GM21526 (cell line): ENCODE measurements at regions not wholly inside any gene's neighbourhood (a gene's known extent, or its start where the extent isn't known, plus 50 kb on each side); places are given as distances from the start of the nearest gene placed in this dataset.

ENCODE experiments used
- ATAC-seq: cut with Tn5 transposase; IDR thresholded peaks from one replicate; pipeline ENCODE4 v1.9.1; 2021; ENCODE audit warnings: moderate library complexity; ENCODE audit not compliant: unreplicated experiment, low FRiP score

DNA sequence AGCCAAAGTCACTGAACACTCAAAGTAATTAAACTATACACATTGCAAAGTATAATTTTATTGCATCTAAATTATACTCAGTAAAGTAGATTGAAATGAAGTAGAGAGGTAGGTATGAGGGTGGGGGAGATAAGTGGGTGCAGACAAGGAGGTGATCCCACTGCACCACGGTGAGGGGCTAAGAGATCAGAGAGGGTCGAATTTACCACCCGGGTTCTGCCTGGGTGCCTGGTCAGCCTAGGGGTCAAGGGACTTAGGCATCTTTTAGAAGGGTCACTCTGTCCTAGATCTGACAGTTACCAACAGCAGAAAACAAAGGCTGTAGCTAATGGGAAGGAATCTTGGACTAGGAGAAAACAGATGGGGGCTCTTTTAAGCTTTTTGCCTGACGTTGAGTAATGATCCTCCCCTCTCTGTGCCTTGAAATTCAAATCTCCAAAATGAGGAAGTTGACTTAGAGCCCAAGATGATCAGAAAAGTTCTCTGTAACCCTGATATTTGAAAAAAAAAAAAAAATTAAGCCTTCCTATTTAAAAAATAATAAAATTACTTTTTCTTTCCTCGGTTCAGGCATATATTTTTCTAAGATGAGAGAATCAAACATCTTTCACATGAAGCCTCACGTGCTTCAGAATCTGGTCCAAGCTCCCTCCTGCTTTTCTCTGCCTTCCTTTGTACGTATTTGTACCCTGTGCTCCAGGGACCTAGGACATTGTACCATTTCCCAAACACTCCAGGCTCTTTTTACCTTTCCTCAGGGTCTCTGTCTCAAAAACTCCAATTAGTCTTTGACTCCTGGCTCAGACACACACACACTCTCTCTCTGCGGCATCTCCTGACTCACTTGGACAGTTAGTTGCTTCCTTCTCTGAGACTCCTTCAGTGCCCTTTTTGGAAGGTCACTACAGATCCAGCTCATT lies 353.9 kb downstream of the CYRIA start:
- ATAC-seq = no peak

DNA sequence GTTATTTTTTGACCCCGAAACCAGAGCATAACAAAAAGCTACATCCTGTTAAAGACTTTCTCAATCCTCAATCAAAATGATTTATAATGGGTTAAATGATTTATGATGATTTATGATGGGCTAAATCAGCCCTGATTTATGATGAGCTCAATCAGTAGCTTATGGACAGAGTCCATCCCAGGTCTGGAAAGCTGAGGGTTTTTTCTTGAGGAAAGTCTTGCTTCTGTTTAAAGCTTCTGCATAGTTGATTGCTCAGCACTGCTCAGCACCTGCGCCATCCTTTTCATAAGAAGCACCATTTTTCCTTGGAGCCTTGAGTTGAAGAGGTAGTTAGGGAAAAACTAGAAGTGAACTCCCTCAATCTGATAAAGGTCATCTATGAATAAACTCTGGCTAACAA lies 356.8 kb downstream of the CYRIA start:
- no peak for ATAC-seq

DNA sequence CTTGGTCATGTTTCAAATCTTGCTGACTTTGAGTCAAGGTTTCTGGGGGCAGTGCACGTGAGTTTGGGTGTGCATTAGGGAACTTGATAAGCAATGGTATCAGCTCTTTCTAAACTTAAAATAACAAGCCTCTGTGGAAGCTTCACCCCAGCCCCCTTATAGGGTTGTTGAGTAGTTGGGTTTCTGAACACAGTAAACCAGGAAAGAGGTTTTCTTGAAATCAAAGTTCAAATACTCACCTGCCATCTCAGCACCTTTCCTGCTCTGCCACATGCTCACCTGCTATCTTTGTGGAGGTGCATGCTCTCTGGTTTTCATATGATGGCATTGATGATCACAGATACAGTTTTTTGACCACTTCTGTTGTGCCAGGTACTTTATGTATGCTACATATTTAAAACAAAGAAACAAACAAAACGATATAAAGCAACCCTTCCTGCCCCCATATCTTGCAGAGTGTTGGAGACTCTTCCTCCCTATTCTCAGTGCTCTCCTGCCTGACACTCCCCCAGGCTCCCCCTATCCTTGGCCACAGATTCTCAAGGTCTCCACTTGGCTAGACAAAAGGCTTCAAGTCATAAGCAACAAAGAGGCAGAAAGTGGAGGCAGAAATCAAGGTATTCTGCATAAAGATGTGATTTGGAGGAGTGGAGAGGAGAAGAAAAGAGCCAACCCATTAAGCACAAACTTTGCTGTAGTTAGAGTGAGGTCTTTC lies 360.6 kb downstream of the CYRIA start:
- ATAC-seq = no peak

DNA sequence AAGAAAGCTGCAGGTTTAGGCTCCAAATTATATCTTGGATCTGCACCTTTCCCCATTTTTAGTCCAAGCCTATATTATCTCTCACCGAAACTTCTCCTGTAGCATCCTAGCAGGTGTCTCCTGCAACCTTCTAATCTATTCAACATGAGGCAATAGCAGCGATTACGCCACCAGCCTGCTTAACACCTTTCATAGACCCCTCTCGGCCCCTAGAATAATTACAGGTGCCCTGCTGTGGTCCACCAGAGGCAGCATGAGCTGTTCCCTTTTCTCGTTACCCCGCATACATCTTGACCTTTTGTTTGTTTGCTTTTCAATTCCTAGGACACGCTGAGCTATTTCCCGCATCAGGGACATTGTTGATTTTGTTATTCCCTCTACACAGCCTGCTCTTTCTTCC lies 361.9 kb downstream of the CYRIA start:
- no peak for ATAC-seq

DNA sequence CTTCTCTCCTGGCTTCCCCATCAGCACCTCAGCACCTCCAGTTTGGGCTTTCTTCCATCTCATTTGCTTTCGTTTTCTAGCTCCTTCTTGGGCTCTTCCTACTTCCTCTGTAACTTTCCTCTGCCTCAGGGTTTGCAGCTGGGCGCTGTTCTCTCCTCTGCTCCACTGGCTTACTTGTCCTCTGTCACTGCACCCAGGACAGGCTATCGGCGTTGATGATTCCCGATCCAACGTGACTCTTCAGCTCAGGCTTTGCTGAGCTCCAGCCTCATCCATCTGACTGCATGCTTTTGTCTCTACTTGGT lies 362.4 kb downstream of the CYRIA start:
- ATAC-seq = no peak

DNA sequence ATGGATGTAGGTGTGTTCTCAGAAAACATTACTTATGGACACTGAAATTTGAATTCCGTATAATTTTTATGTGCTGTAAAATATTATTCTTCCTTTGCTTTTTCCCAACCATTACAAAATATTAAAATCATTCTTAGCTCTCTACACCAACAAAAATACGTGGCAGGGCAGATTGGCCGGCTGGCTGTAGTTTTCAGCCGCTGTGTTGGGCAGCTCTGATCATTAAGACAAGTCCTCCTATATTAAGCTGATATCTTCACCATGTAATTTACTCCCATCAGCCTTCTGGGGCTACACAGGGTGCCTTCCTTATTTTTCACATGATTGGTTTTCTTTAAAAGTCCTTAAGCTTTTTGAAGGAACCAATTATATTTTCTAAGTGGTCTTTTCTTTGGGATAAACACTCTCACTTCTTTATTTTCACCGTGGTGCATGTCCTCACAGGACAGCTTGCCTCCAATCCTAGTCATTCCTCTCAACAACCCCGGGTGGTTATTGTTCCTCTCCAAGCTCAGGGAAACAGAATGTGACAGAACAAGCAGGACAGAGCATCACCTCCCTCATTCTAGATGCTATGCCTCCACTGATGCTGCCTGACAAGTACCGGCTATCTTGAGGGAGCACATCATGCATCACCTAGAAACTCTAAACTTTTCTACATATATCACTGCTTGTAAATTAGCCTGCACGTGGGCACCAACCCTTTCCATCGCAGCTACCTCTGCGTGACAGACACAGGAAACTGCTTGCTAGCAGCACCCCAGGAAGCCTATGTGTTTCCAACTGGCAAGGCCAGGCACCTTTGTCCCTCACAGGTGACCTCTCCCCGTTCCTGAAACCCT lies 362.3 kb downstream of the MYCN start:
- ATAC-seq = no peak

DNA sequence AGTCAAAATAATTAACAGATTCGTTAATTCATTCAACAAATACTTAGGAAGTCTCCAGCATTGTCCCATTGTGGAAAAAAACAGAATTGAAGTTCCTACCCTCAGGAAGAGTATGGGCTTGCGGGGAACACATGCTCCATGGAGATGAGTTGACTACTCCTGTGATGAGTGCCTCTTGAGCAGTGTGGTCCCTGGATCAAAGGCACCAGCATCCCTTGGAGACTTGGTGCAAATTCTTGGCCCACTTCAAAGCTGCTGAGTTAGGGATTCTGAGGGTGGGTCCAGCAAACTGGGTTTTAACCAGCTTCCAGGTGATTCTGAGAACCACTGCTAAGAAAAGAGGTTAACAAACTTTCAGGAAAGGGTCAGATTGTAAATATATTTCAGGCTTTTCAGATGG lies 361.6 kb downstream of the MYCN start:
- ATAC-seq = no peak

DNA sequence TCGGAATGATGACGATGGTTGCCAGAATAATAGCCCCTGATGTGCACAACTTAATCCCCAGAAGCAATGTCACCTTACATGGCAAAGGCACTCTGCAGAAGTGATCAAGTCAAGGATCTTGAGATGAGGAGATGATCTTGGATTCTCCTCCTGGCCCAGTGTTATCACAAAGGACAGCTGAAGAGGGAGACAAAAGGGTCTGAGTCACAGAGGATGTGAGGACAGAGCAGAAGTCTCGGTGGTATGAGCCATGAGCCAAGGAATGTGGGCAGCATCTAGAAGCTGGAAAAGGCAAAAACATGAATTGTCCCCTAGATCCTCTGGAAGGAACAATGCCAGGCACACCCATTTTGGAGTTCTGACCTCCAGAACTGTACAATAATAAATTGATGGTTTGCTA lies 358.5 kb downstream of the MYCN start:
- ATAC-seq = no peak

DNA sequence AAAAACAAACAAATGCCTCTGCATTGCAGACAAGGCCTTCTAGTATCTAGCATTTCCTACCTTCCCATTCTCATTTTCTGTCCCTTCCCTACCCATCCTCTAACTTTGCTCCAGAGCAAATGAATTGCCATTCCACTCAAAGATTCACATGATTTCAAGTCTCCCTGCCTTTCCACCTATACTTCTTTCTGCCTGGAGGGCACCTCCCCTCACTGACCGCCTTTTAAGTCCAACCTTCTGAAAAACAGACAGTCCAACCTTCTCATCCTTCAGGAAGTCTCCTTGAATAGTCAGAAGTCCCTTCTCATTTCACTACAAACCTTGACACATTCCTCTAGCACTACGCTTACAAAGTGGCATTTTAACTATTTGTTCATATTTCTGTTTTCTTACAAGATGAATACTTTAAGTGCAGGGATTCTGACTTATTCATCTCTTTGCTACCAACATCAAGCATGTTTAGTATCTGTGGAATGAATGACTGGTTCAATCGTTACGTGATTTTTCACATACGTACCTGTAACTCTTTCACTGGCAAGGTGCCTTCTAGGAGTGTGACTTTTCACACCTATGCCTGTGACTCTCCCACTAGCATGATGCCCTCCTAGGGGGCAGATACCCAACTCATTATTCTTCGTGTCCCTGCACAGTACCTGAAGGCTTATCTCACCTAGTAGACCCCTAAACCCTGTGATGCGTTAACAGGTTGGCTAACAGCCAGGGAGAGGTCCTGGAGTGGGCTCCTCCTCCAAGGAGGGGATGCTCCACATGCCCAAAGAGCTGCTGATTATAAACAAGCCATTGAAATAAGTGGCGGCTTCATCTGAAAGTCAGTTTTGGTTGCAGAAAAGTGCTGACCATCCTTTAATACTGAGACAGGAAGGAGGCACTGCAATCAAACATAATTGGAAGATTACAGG lies 356.2 kb downstream of the MYCN start:
- no peak for ATAC-seq

DNA sequence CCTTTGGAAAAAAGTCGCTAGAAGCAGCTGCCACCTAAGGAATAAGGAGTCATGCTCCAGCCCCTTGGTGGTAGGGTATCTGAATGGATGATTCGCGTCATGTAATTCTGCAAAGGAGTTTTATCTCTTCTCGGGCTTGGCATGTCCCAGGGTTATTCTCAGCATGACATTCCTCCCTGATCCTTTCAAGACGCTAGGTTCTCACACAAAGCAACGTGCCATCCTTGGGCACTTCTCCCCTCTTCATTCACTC lies 355.6 kb downstream of the MYCN start:
- no peak for ATAC-seq

DNA sequence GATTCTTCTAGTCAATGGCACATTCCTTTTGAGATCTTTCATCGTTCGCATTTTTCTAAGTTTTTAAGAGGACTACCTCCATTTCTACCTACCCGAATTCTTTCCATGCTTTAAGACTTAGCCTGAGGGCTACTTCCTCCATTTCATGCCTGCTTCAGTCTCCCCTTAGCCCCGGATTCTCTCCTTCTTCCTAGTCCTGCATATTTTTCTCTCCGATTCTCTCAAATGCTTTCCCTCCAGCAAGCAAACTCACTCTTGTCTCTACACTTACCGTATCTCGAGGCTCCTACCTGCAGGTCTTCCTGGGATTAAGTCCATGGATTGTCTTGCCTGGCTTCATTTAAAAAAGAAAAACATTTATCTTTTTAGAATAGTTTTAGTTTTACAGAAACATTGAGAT lies 354.4 kb downstream of the MYCN start:
- ATAC-seq = no peak

DNA sequence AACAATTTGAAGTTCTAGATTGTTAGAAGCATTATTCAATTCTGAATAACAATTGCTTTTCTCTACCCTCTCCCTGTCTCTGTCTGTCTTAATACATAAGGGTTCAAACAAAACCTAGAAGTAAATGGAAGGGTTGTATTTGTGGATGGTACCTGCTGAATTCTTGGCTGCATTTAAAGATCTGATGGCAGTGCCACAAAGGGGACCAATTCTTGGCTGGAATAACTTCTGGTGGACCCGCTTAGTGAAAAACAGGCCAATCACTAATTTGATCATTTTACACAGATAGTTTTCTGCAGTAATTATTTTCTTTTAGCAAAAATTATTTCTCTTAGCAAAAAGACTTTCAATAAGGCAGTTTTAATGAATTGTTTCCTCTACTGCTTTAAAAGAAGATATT lies 353.5 kb downstream of the MYCN start:
- ATAC-seq = no peak

DNA sequence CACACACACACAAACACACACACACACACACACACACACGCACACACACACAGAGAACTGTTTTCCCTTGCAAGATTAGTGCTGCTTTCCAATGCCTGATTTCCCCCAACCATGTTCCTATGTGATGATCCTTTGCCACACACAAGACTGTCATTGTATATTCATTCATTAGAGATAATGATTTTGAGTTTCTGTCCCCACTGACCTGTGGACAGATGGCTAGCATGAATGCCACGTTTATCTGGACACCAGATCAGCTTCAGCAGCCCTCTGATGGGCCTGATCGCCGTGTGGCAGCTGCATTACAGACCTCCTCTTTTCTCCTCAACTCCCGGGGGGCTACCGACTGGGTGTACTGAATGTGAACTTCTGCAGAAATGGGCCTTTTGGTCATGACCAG lies 353.0 kb downstream of the MYCN start:
- ATAC-seq = no peak

DNA sequence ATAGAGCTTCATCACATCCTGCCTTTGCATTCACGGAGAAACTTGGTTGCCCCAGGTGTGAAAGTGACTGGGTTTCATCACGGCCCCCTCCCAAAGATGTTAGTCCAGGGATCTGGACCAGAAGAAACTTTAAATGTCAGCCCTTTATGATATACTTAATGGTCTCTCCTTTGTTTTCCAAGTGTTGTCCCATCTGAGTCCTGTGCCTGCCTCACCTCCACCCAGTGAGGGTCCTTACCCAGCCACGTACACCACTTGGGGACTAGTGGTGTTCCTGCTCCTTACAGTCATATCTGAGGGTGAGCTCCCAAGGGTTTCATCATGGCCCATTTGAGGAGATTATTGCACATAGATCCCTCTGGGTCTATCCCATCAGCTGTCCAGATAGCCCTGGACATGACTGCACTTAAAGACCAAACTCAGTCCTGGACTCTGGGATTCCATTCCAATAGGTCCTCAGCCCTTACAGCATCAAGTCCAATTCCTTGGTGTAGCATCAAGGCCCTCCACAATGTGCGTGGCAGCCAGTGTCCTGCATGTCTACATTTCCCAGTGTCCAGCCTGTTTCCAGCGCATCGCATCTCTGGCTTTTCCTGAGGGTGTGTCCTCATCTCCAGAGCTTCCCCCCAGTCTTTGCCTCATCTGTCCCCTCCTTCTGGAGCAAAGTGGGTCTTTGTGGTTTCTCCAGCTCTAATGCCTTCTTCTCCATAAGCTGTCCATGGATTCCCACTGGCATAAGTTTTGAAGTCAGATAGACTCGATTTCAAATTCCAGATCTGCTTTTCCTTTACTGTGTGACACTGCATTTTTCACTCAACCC lies 351.6 kb downstream of the MYCN start:
- ATAC-seq = no peak

DNA sequence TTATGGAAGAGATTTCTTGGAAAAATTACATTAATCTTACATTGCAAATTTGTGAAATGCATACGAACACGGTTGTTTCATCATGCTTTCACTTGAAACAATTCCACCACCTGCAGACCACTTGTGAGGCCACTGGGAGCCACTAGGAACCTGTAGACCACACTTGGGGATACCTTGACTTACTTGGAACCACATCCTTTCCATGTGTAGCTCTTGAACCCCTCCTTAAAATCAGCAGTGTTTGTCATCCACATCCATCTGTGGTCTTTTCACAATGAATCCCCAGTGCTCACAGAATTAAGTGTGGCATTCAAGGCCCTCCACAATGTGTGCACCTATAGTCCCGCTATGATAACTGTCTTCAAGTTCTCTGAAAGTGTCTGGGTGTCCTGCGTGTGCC lies 350.9 kb downstream of the MYCN start:
- ATAC-seq = no peak

DNA sequence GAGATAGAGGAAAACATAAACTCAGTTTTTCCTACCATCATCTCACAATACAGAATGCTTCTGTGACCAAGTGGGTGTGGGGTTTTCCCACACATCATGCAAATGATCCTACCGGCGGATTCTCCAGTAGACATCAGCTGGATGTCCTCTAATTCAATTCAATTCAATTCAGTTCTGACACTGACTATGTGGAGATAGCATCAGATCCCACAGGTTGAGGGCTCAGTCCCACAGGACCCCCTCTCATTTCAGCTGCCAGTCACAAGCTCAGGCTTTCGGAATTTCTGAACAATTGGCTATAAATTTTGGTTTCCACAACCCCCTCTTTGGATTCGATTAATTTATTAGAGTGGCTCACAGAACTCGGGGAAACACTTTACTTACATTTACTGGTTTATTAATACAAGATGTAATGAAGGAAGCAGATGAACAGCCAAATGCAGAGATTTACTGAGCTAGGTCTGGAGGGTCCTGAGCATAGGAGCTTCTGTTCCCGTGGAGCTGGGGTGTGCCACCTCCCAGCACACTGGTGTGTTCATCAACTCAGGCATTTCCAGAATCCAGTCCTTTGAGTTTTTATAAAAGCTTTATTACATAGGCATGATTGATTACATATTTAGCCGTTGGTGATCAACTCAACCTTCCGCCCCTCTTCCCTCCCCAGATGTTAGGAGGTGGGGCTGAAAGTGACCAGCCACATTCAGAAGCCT lies 350.1 kb downstream of the MYCN start:
- ATAC-seq = no peak

DNA sequence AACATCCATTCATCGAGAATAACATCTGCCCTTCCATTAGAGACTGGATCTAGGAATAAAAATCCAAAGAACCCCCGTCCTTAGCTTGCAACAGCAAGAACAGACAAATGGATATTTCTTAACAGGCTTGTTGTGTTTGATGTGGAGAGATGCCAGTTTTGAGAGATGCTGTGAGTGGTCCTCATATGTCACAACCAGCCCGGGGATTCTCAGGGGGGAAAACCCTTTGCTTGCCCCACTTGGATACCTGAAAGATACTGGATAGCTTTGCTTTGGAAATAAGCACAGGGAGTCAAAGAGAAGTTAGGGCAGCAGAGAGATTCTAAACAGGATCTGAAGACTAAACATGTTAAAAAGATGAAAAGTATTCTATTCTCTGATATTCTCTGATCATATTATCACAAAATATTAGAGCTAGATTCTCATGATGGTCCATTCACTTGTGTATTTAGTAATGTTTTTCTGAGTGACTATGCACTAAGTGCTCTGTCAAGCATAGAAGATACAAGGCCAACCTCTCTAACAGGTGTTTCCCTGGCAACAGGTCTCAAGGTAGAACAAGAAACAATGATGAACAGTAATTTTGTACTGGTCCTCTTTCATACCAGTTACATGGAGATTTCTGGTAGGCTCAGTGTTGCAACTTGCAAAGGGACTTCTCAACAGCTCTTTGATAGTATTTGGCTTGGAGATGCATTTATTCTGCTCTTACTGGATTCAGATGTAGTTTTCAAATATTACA lies 348.2 kb downstream of the MYCN start:
- no peak for ATAC-seq

DNA sequence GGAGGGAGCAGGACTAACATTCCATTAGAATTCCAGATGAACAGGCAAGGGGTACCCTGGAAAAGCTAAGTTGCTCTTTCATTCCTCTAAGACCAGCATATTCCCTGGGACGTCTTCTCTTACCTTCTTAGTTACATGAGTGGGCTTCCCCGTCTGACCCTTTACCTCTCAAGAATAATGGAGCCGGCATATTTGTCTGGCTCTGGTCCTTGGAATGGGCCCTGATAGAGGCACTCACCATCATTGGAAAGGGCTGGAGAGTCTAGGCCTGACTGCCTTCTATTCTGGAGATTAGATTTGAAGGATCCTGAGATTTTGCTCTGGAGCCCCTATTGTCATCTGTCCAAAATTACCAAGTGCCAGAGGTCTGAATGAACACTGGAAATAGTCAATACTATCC lies 347.5 kb downstream of the MYCN start:
- ATAC-seq = no peak
